ENCODE measurements at regions not wholly inside any gene's neighbourhood (a gene's known extent, or its start where the extent isn't known, plus 50 kb on each side); places are given as distances from the start of the nearest gene placed in this dataset.

GRCh38 chr6:141309295-141309694, 823.4 kb upstream of the GJE1 start:
- no peak overlapping the region for H3K4me3 ChIP-seq (ENCODE audit: low read depth in 1 of 5, low read length in 5 of 5)
- H3K27ac ChIP-seq (ENCODE audit: low read depth, low read length): no peak overlapping the region
- no peak overlapping the region for H3K9ac ChIP-seq (ENCODE audit: low read length in 5 of 5)
- no peaks in the 10 kb centered on the region for H3K27me3 ChIP-seq (ENCODE audit: control insufficient read depth in 5 of 5, insufficient read depth in 4 of 5, low read length in 5 of 5)
- no peaks in the 10 kb centered on the region for H3K36me3 ChIP-seq (ENCODE audit: control insufficient read depth in 5 of 5, insufficient read depth in 5 of 5, low read length in 5 of 5)
- H3K4me1 ChIP-seq (ENCODE audit: control insufficient read depth in 5 of 5, insufficient read depth in 5 of 5, low read length in 5 of 5): no peaks in the 10 kb centered on the region
- H3K9me3 ChIP-seq (ENCODE audit: control insufficient read depth in 5 of 5, low read length in 5 of 5): no peaks in the 10 kb centered on the region

GRCh38 chr6:141307309-141307998, 825.3 kb upstream of the GJE1 start:
- H3K9me3 ChIP-seq (ENCODE audit: control insufficient read depth in 5 of 5, low read length in 5 of 5): no peaks in the 10 kb centered on the region
- H3K4me1 ChIP-seq (ENCODE audit: control insufficient read depth in 5 of 5, insufficient read depth in 5 of 5, low read length in 5 of 5): no peaks in the 10 kb centered on the region
- no peak overlapping the region for H3K9ac ChIP-seq (ENCODE audit: low read length in 5 of 5)
- H3K4me3 ChIP-seq (ENCODE audit: low read depth in 1 of 5, low read length in 5 of 5): no peak overlapping the region
- no peak overlapping the region for H3K27ac ChIP-seq (ENCODE audit: low read depth, low read length)
- H3K36me3 ChIP-seq (ENCODE audit: control insufficient read depth in 5 of 5, insufficient read depth in 5 of 5, low read length in 5 of 5): no peaks in the 10 kb centered on the region
- no peaks in the 10 kb centered on the region for H3K27me3 ChIP-seq (ENCODE audit: control insufficient read depth in 5 of 5, insufficient read depth in 4 of 5, low read length in 5 of 5)

GRCh38 chr6:141303907-141304306, 828.8 kb upstream of the GJE1 start:
- H3K27ac ChIP-seq (ENCODE audit: low read depth, low read length): no peak overlapping the region
- H3K36me3 ChIP-seq (ENCODE audit: control insufficient read depth in 5 of 5, insufficient read depth in 5 of 5, low read length in 5 of 5): no peaks in the 10 kb centered on the region
- H3K4me3 ChIP-seq (ENCODE audit: low read depth in 1 of 5, low read length in 5 of 5): no peak overlapping the region
- no peaks in the 10 kb centered on the region for H3K27me3 ChIP-seq (ENCODE audit: control insufficient read depth in 5 of 5, insufficient read depth in 4 of 5, low read length in 5 of 5)
- no peak overlapping the region for H3K9ac ChIP-seq (ENCODE audit: low read length in 5 of 5)
- H3K4me1 ChIP-seq (ENCODE audit: control insufficient read depth in 5 of 5, insufficient read depth in 5 of 5, low read length in 5 of 5): no peaks in the 10 kb centered on the region
- no peaks in the 10 kb centered on the region for H3K9me3 ChIP-seq (ENCODE audit: control insufficient read depth in 5 of 5, low read length in 5 of 5)

GRCh38 chr6:141301779-141302178, 830.9 kb upstream of the GJE1 start:
- H3K27me3 ChIP-seq (ENCODE audit: control insufficient read depth in 5 of 5, insufficient read depth in 4 of 5, low read length in 5 of 5): no peaks in the 10 kb centered on the region
- H3K9me3 ChIP-seq (ENCODE audit: control insufficient read depth in 5 of 5, low read length in 5 of 5): no peaks in the 10 kb centered on the region
- no peak overlapping the region for H3K9ac ChIP-seq (ENCODE audit: low read length in 5 of 5)
- H3K4me1 ChIP-seq (ENCODE audit: control insufficient read depth in 5 of 5, insufficient read depth in 5 of 5, low read length in 5 of 5): no peaks in the 10 kb centered on the region
- H3K4me3 ChIP-seq (ENCODE audit: low read depth in 1 of 5, low read length in 5 of 5): no peak overlapping the region
- no peak overlapping the region for H3K27ac ChIP-seq (ENCODE audit: low read depth, low read length)
- no peaks in the 10 kb centered on the region for H3K36me3 ChIP-seq (ENCODE audit: control insufficient read depth in 5 of 5, insufficient read depth in 5 of 5, low read length in 5 of 5)

GRCh38 chr6:141290941-141291721, 841.6 kb upstream of the GJE1 start:
- Histone ChIP-seq H3K4me1 (ENCODE audit: control insufficient read depth in 5 of 5, insufficient read depth in 5 of 5, low read length in 5 of 5) (no peaks in the 10 kb centered on the region), H3K9me3 (ENCODE audit: control insufficient read depth in 5 of 5, low read length in 5 of 5) (peaks cover 0 to 7% (median 0%) of the 10 kb centered on the region in 5 donors), H3K27ac (ENCODE audit: low read depth, low read length) (no peak overlapping the region), H3K9ac (ENCODE audit: low read length in 5 of 5) (no peak overlapping the region), H3K4me3 (ENCODE audit: low read depth in 1 of 5, low read length in 5 of 5) (no peak overlapping the region), H3K27me3 (ENCODE audit: control insufficient read depth in 5 of 5, insufficient read depth in 4 of 5, low read length in 5 of 5) (no peaks in the 10 kb centered on the region), H3K36me3 (ENCODE audit: control insufficient read depth in 5 of 5, insufficient read depth in 5 of 5, low read length in 5 of 5) (no peaks in the 10 kb centered on the region)

GRCh38 chr6:141288947-141289346, 843.8 kb upstream of the GJE1 start:
- Histone ChIP-seq H3K36me3 (ENCODE audit: control insufficient read depth in 5 of 5, insufficient read depth in 5 of 5, low read length in 5 of 5) (no peaks in the 10 kb centered on the region), H3K4me1 (ENCODE audit: control insufficient read depth in 5 of 5, insufficient read depth in 5 of 5, low read length in 5 of 5) (no peaks in the 10 kb centered on the region), H3K9me3 (ENCODE audit: control insufficient read depth in 5 of 5, low read length in 5 of 5) (peaks cover 0 to 7% (median 0%) of the 10 kb centered on the region in 5 donors), H3K9ac (ENCODE audit: low read length in 5 of 5) (no peak overlapping the region), H3K27ac (ENCODE audit: low read depth, low read length) (no peak overlapping the region), H3K27me3 (ENCODE audit: control insufficient read depth in 5 of 5, insufficient read depth in 4 of 5, low read length in 5 of 5) (no peaks in the 10 kb centered on the region), H3K4me3 (ENCODE audit: low read depth in 1 of 5, low read length in 5 of 5) (no peak overlapping the region)

- Histone ChIP-seq H3K9me3 (ENCODE audit: control insufficient read depth in 5 of 5, low read length in 5 of 5) (peaks cover 0 to 3% (median 0%) of the 10 kb centered on the region in 5 donors), H3K27ac (ENCODE audit: low read depth, low read length) (no peak overlapping the region), H3K36me3 (ENCODE audit: control insufficient read depth in 5 of 5, insufficient read depth in 5 of 5, low read length in 5 of 5) (no peaks in the 10 kb centered on the region), H3K4me3 (ENCODE audit: low read depth in 1 of 5, low read length in 5 of 5) (no peak overlapping the region), H3K4me1 (ENCODE audit: control insufficient read depth in 5 of 5, insufficient read depth in 5 of 5, low read length in 5 of 5) (no peaks in the 10 kb centered on the region), H3K27me3 (ENCODE audit: control insufficient read depth in 5 of 5, insufficient read depth in 4 of 5, low read length in 5 of 5) (no peaks in the 10 kb centered on the region), H3K9ac (ENCODE audit: low read length in 5 of 5) (no peak overlapping the region)
Measured at GRCh38 chr6:141282263-141282662, 850.5 kb upstream of the GJE1 start.

- Histone ChIP-seq H3K27ac (ENCODE audit: low read depth, low read length) (no peak overlapping the region), H3K9me3 (ENCODE audit: control insufficient read depth in 5 of 5, low read length in 5 of 5) (no peaks in the 10 kb centered on the region), H3K4me3 (ENCODE audit: low read depth in 1 of 5, low read length in 5 of 5) (no peak overlapping the region), H3K27me3 (ENCODE audit: control insufficient read depth in 5 of 5, insufficient read depth in 4 of 5, low read length in 5 of 5) (no peaks in the 10 kb centered on the region), H3K9ac (ENCODE audit: low read length in 5 of 5) (no peak overlapping the region), H3K36me3 (ENCODE audit: control insufficient read depth in 5 of 5, insufficient read depth in 5 of 5, low read length in 5 of 5) (no peaks in the 10 kb centered on the region), H3K4me1 (ENCODE audit: control insufficient read depth in 5 of 5, insufficient read depth in 5 of 5, low read length in 5 of 5) (peaks cover 0 to 6% (median 0%) of the 10 kb centered on the region in 5 donors)
Measured at GRCh38 chr6:141269684-141270083, 863.0 kb upstream of the GJE1 start.

- Histone ChIP-seq H3K27me3 (ENCODE audit: control insufficient read depth in 5 of 5, insufficient read depth in 4 of 5, low read length in 5 of 5) (no peaks in the 10 kb centered on the region), H3K36me3 (ENCODE audit: control insufficient read depth in 5 of 5, insufficient read depth in 5 of 5, low read length in 5 of 5) (no peaks in the 10 kb centered on the region), H3K9ac (ENCODE audit: low read length in 5 of 5) (no peak overlapping the region), H3K4me1 (ENCODE audit: control insufficient read depth in 5 of 5, insufficient read depth in 5 of 5, low read length in 5 of 5) (peaks cover 0 to 6% (median 0%) of the 10 kb centered on the region in 5 donors), H3K4me3 (ENCODE audit: low read depth in 1 of 5, low read length in 5 of 5) (no peak overlapping the region), H3K9me3 (ENCODE audit: control insufficient read depth in 5 of 5, low read length in 5 of 5) (no peaks in the 10 kb centered on the region), H3K27ac (ENCODE audit: low read depth, low read length) (no peak overlapping the region)
Measured at GRCh38 chr6:141267420-141267819, 865.3 kb upstream of the GJE1 start.
